ENCODE measurements at regions not wholly inside any gene's neighbourhood (a gene's known extent, or its start where the extent isn't known, plus 50 kb on each side); places are given as distances from the start of the nearest gene placed in this dataset.

DNA sequence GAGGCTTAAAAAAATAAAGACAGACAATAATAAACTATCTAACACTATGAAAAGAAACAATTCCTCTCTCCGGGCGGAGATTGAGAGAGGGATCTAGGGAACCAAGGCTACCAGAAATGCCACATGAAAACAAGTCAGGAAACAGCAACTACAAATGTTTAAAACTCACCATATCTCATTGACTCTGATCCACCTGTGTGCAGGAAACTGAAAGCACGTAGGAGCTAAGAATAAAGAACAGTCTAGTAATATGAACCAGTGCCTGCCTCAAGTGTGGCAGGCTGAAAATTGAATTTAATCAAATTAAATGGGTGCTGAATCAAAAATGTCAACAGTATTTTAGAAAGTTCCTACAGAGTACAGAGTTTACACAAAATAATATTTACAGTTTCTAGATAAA is 1701.0 kb downstream of the SLITRK5 start:
- TF ChIP-seq, protein P1, sequence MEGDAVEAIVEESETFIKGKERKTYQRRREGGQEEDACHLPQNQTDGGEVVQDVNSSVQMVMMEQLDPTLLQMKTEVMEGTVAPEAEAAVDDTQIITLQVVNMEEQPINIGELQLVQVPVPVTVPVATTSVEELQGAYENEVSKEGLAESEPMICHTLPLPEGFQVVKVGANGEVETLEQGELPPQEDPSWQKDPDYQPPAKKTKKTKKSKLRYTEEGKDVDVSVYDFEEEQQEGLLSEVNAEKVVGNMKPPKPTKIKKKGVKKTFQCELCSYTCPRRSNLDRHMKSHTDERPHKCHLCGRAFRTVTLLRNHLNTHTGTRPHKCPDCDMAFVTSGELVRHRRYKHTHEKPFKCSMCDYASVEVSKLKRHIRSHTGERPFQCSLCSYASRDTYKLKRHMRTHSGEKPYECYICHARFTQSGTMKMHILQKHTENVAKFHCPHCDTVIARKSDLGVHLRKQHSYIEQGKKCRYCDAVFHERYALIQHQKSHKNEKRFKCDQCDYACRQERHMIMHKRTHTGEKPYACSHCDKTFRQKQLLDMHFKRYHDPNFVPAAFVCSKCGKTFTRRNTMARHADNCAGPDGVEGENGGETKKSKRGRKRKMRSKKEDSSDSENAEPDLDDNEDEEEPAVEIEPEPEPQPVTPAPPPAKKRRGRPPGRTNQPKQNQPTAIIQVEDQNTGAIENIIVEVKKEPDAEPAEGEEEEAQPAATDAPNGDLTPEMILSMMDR (conservative IDR thresholded peaks at IDR 0.05; ENCODE audit: low read depth in 2 of 2): no peak
- TF ChIP-seq POLR2AphosphoS5 (IDR thresholded peaks at IDR 0.05; ENCODE audit: low read depth): no peak
- TF ChIP-seq ZNF331 (CRISPR knock-in tag; IDR thresholded peaks at IDR 0.05; ENCODE audit: low read depth): no peak
- no peak for TF ChIP-seq EZH2phosphoT487 (IDR thresholded peaks at IDR 0.05; ENCODE audit: unreplicated experiment)
- TF ChIP-seq JUNB (IDR thresholded peaks at IDR 0.05; ENCODE audit: unreplicated experiment): no peak
- no peak for TF ChIP-seq EZH2 (IDR thresholded peaks at IDR 0.05; ENCODE audit: low read depth, unreplicated experiment)
- no peak for TF ChIP-seq CREB1 (CRISPR knock-in tag; IDR thresholded peaks at IDR 0.05; ENCODE audit: low read depth)

Measured in GM23338 (cell line).